OCI-LY1 (cell line): ENCODE measurements at regions not wholly inside any gene's neighbourhood (a gene's known extent, or its start where the extent isn't known, plus 50 kb on each side); places are given as distances from the start of the nearest gene placed in this dataset.

Experiments used
- EZH2 ChIP-seq: fragments of 200-600 bp; sonication (generic), shearing (Covaris generic); IDR thresholded peaks from 2 replicates; pipeline ENCODE4 v1.8.0; 2017; ENCODE audit warnings: borderline replicate concordance, mixed run types, mild to moderate bottlenecking, antibody characterized with exemption, low read length, moderate library complexity, mixed read lengths
- TF ChIP-seq, protein P1 (sequence below): fragments of 200-600 bp; sonication (generic), shearing (Covaris generic); IDR thresholded peaks from 2 replicates; pipeline ENCODE4 v1.5.1; 2017; ENCODE audit warnings: mild to moderate bottlenecking, antibody characterized with exemption, low read length, moderate library complexity, mixed read lengths

DNA sequence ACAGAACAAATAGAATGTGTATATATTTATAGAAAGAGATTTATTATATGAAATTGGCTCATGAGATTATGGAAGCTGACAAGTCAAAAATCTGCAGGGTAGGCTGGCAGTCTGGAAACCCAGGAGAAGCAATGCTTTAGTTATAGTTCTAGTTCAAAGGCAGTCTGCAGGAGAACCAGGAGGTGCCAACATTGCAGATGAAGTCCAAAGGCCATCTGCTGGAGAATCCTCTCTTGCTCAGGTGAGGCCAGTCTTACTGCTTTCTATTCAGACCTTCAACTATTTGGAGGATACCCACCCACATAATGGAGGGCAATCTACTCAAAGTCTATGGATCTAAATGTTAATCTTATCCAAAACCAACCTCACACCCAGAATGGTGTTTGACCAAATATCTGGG is 75.9 kb upstream of the MRPS6 start:
- TF ChIP-seq, protein P1, sequence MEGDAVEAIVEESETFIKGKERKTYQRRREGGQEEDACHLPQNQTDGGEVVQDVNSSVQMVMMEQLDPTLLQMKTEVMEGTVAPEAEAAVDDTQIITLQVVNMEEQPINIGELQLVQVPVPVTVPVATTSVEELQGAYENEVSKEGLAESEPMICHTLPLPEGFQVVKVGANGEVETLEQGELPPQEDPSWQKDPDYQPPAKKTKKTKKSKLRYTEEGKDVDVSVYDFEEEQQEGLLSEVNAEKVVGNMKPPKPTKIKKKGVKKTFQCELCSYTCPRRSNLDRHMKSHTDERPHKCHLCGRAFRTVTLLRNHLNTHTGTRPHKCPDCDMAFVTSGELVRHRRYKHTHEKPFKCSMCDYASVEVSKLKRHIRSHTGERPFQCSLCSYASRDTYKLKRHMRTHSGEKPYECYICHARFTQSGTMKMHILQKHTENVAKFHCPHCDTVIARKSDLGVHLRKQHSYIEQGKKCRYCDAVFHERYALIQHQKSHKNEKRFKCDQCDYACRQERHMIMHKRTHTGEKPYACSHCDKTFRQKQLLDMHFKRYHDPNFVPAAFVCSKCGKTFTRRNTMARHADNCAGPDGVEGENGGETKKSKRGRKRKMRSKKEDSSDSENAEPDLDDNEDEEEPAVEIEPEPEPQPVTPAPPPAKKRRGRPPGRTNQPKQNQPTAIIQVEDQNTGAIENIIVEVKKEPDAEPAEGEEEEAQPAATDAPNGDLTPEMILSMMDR = no peak
- TF ChIP-seq EZH2 = no peak
